HCT116 (cell line): ENCODE measurements at regions not wholly inside any gene's neighbourhood (a gene's known extent, or its start where the extent isn't known, plus 50 kb on each side); places are given as distances from the start of the nearest gene placed in this dataset.

Source experiments
- ATAC-seq: fragments of 200-7000 bp; cut with Tn5 transposase; 2 replicates; pipeline ENCODE4 v1.9.1; 2020; ENCODE audit warnings: mild to moderate bottlenecking, moderate library complexity
- BruUV-seq: library from RNA; stranded (reverse); fragments of 400-500 nt; replicated peaks from 2 replicates; lab custom pipeline; 2021; lab: Mats Ljungman, UMichigan
- CTCF ChIA-PET: fragments of 300-600 bp; sonication (Branson Sonifier 250); formaldehyde crosslinking; loops from one replicate; lab custom pipeline; 2021; ENCODE audit warnings: antibody characterized with exemption; lab: Charles Lee
- POLR2A ChIA-PET: fragments of 300-600, 350-600 bp; sonication (Branson Sonifier 250); formaldehyde crosslinking; loops from one replicate; lab custom pipeline; 2021; ENCODE audit warnings: antibody characterized with exemption; lab: Charles Lee
- RAD21 ChIA-PET, 2 experiments: fragments of 300-600 bp; sonication (Branson Sonifier 250); formaldehyde crosslinking; loops; one replicate each; lab custom pipeline; 2023; ENCODE audit warnings: low total read pairs in 2 of 2; ENCODE audit not compliant: uncharacterized antibody in 2 of 2, unreplicated experiment in 2 of 2, low non-redundant PET in 1 of 2; lab: Charles Lee
- DNase-seq: peaks from one replicate; pipeline ENCODE4 v3.0.0-alpha.2; 2010; ENCODE audit warnings: low read depth, low spot score
- H2AFZ ChIP-seq: fragments of 200-600 bp; shearing (Covaris generic), sonication (generic); 2 replicates; pipeline ENCODE4 v1.6.1; 2017; ENCODE audit warnings: low read depth, mixed run types, mixed read lengths, antibody characterized with exemption, low read length; ENCODE audit not compliant: poor library complexity, severe bottlenecking
- H3K27ac ChIP-seq: 2 replicates; pipeline ENCODE4 v1.5.1; 2012; ENCODE audit warnings: low read depth, low read length
- H3K27me3 ChIP-seq: fragments of 200-600 bp; sonication (generic); 2 replicates; pipeline ENCODE4 v1.6.1; 2016; ENCODE audit warnings: mixed run types, low read length, mixed read lengths; ENCODE audit not compliant: insufficient read depth
- H3K36me3 ChIP-seq, 2 experiments: fragments of 200-500 bp in 1 of 2; fragments of 200-600 bp in 1 of 2; sonication (Bioruptor generic) in 1 of 2; sonication (generic) in 1 of 2; 2 replicates each; pipeline versions ENCODE4 v1.5.1 to v1.6.1; 2014 to 2016; ENCODE audit warnings: low read length in 2 of 2, inconsistent platforms in 1 of 2, mixed read lengths in 1 of 2, mixed run types in 1 of 2; ENCODE audit not compliant: insufficient read depth in 2 of 2, control insufficient read depth in 1 of 2
- H3K4me1 ChIP-seq, 2 experiments: fragments of 200-600 bp in 1 of 2; sonication (generic) in 1 of 2; 2 replicates each; pipeline versions ENCODE4 v1.5.1 to v1.6.1; 2012 to 2017; ENCODE audit warnings: low read length in 2 of 2, inconsistent platforms in 1 of 2, mild to moderate bottlenecking in 1 of 2, mixed read lengths in 1 of 2, mixed run types in 1 of 2, moderate library complexity in 1 of 2; ENCODE audit not compliant: insufficient read depth in 2 of 2, control insufficient read depth in 1 of 2
- H3K4me2 ChIP-seq: fragments of 200-600 bp; sonication (generic); 2 replicates; pipeline ENCODE4 v1.6.1; 2017; ENCODE audit warnings: mixed run types, low read length, mixed read lengths
- H3K4me3 ChIP-seq, 2 experiments: fragments of 200-600 bp in 1 of 2; sonication (generic) in 1 of 2; replicated peaks in 1 of 2; 2 replicates each; pipeline ENCODE4 v1.5.1; 2011 to 2016; ENCODE audit warnings: low read length in 2 of 2, control low read depth in 1 of 2, low read depth in 1 of 2, mild to moderate bottlenecking in 1 of 2, mixed read lengths in 1 of 2, mixed run types in 1 of 2
- H3K79me2 ChIP-seq: fragments of 200-600 bp; sonication (generic); 2 replicates; pipeline ENCODE4 v1.6.1; 2017; ENCODE audit warnings: mild to moderate bottlenecking, mixed run types, low read length, moderate library complexity, mixed read lengths; ENCODE audit not compliant: insufficient read depth
- H3K9ac ChIP-seq: fragments of 200-600 bp; sonication (generic); 2 replicates; pipeline ENCODE4 v1.6.1; 2016; ENCODE audit warnings: low read length, mixed read lengths
- H3K9me2 ChIP-seq: fragments of 200-600 bp; sonication (generic), shearing (Covaris generic); 2 replicates; pipeline ENCODE4 v1.6.1; 2017; ENCODE audit warnings: mixed run types, mild to moderate bottlenecking, moderate library complexity; ENCODE audit not compliant: insufficient read depth
- H3K9me3 ChIP-seq, 2 experiments: fragments of 200-500 bp in 1 of 2; fragments of 200-600 bp in 1 of 2; sonication (Bioruptor generic) in 1 of 2; sonication (generic) in 1 of 2; 2 replicates each; pipeline ENCODE4 v1.6.1; 2014 to 2017; ENCODE audit warnings: low read length in 2 of 2, mixed read lengths in 2 of 2, inconsistent platforms in 1 of 2, low read depth in 1 of 2, mild to moderate bottlenecking in 1 of 2, mixed run types in 1 of 2, moderate library complexity in 1 of 2; ENCODE audit not compliant: control insufficient read depth in 1 of 2, insufficient read depth in 1 of 2
- H4K20me1 ChIP-seq: fragments of 200-600 bp; sonication (generic), shearing (Covaris generic); 2 replicates; pipeline ENCODE4 v1.6.1; 2017; ENCODE audit warnings: mixed run types, mild to moderate bottlenecking, moderate library complexity; ENCODE audit not compliant: insufficient read depth
- CEBPB ChIP-seq: IDR thresholded peaks from 2 replicates; pipeline ENCODE4 v1.6.1; 2012; ENCODE audit warnings: low read depth
- EGR1 ChIP-seq: IDR thresholded peaks from 2 replicates; pipeline ENCODE4 v1.6.1; 2012; ENCODE audit warnings: low read depth
- ELF1 ChIP-seq: IDR thresholded peaks from 2 replicates; pipeline ENCODE4 v1.6.1; 2012; ENCODE audit warnings: low read depth, borderline replicate concordance
- EZH2 ChIP-seq: fragments of 200-600 bp; sonication (generic); IDR thresholded peaks from 2 replicates; pipeline ENCODE4 v1.6.1; 2017; ENCODE audit warnings: antibody characterized with exemption, mixed run types
- EZH2phosphoT487 ChIP-seq: fragments of 200-600 bp; IDR thresholded peaks from 2 replicates; pipeline ENCODE4 v1.6.1; 2018; ENCODE audit warnings: antibody characterized with exemption, borderline replicate concordance
- FOSL1 ChIP-seq: IDR thresholded peaks from 2 replicates; pipeline ENCODE4 v1.6.1; 2012; ENCODE audit warnings: low read depth
- POLR2A ChIP-seq: IDR thresholded peaks from 2 replicates; pipeline ENCODE4 v1.7.0; 2011; ENCODE audit warnings: borderline replicate concordance; ENCODE audit not compliant: insufficient read depth, insufficient read length; ENCODE audit errors: extremely low read depth
- POLR2AphosphoS5 ChIP-seq: IDR thresholded peaks from 2 replicates; pipeline ENCODE4 v1.6.1; 2011; ENCODE audit warnings: mild to moderate bottlenecking, low read depth, low read length, moderate library complexity
- RAD21 ChIP-seq: IDR thresholded peaks from 2 replicates; pipeline ENCODE4 v1.6.1; 2012; ENCODE audit warnings: low read depth, mild to moderate bottlenecking
- SIN3A ChIP-seq: IDR thresholded peaks from 2 replicates; pipeline ENCODE4 v1.6.1; 2012; ENCODE audit warnings: low read depth
- SP1 ChIP-seq: IDR thresholded peaks from 2 replicates; pipeline ENCODE4 v1.6.1; 2012; ENCODE audit warnings: low read depth
- SRF ChIP-seq: IDR thresholded peaks from 2 replicates; pipeline ENCODE4 v1.6.1; 2012; ENCODE audit warnings: low read depth
- TCF7L2 ChIP-seq: IDR thresholded peaks from 2 replicates; pipeline ENCODE4 v1.7.0; 2011; ENCODE audit warnings: borderline replicate concordance, inconsistent platforms; ENCODE audit not compliant: insufficient read depth, insufficient read length; ENCODE audit errors: extremely low read depth
- YY1 ChIP-seq: IDR thresholded peaks from 2 replicates; pipeline ENCODE4 v1.6.1; 2011; ENCODE audit warnings: low read length, low read depth, moderate library complexity, mild to moderate bottlenecking; ENCODE audit not compliant: insufficient replicate concordance; ENCODE audit errors: extremely low read depth
- ZNF274 ChIP-seq: fragments of 200-500 bp; sonication (Bioruptor generic); IDR thresholded peaks from 2 replicates; pipeline ENCODE4 v1.6.1; 2014; ENCODE audit warnings: mild to moderate bottlenecking, low read depth, low read length, inconsistent platforms
- intact Hi-C: fragments of 100-400 bp; cut with micrococcal nuclease; formaldehyde crosslinking; loops from 2 replicates; pipeline ENCODE4 v1.10.0; 2022
- TF ChIP-seq, protein P1 (sequence below): IDR thresholded peaks from 2 replicates; pipeline ENCODE4 v1.6.1; 2011; ENCODE audit warnings: mild to moderate bottlenecking, low read length, moderate library complexity; ENCODE audit not compliant: insufficient replicate concordance; ENCODE audit errors: extremely low read depth
- TF ChIP-seq, protein P2 (sequence below), 3 experiments: fragments of 200-600 bp in 1 of 3; sonication (generic) in 1 of 3; IDR thresholded peaks in 2 of 3; conservative IDR thresholded peaks in 1 of 3; 2 replicates each; pipeline ENCODE4 v1.5.1; 2012 to 2017; ENCODE audit warnings: low read depth in 2 of 3, low read length in 2 of 3, antibody characterized with exemption in 1 of 3, borderline replicate concordance in 1 of 3, control low read depth in 1 of 3, mild to moderate bottlenecking in 1 of 3, mixed read lengths in 1 of 3, mixed run types in 1 of 3, moderate library complexity in 1 of 3; ENCODE audit not compliant: insufficient read depth in 1 of 3
- TF ChIP-seq, protein P3 (sequence below): IDR thresholded peaks from 2 replicates; pipeline ENCODE4 v1.6.1; 2012

DNA sequence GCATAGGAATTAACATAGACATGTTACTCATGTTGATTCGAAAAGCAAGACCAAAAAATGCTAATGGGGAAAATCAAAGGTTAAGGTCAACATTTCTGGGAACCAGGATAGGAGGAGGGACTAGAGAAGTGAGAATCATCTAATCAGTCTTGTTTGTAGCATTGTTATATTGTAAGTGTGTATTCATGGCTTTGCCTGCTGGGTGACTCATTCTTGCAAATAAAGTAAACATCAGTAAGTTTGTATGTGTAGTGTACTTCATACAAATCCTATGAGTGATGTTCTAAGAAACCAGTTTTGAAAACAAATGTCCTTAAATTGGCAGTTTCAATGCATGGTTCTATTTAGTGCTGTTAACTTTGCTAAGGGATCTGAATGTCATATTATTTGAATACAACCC lies 79.0 kb upstream of the TMEM252 start:
- Histone ChIP-seq H3K27ac (no peak overlapping the region), H3K27me3 (peaks cover 3% of the 10 kb centered on the region), H3K9me3 (no peaks in the 10 kb centered on the region; a peak in 1 of 4 replicates), H2AFZ (no peak overlapping the region), H3K9ac (no peak overlapping the region), H4K20me1 (no peaks in the 10 kb centered on the region), H3K4me2 (no peak overlapping the region), H3K4me3 (no peak overlapping the region), H3K36me3 (no peaks in the 10 kb centered on the region), H3K79me2 (no peaks in the 10 kb centered on the region), H3K9me2 (no peaks in the 10 kb centered on the region), H3K4me1 (no peaks in the 10 kb centered on the region)
- ChIA-PET CTCF (no interaction called here), POLR2A (no interaction called here), RAD21 (no interaction called here)
- TF ChIP-seq EZH2phosphoT487 (no peak), CEBPB (no peak), EZH2 (no peak), ELF1 (no peak), POLR2A (no peak), SRF (no peak), ZNF274 (no peak), TCF7L2 (no peak), FOSL1 (no peak), EGR1 (no peak), RAD21 (no peak), POLR2AphosphoS5 (no peak), SP1 (no peak), SIN3A (no peak), YY1 (no peak)
- TF ChIP-seq, protein P1, sequence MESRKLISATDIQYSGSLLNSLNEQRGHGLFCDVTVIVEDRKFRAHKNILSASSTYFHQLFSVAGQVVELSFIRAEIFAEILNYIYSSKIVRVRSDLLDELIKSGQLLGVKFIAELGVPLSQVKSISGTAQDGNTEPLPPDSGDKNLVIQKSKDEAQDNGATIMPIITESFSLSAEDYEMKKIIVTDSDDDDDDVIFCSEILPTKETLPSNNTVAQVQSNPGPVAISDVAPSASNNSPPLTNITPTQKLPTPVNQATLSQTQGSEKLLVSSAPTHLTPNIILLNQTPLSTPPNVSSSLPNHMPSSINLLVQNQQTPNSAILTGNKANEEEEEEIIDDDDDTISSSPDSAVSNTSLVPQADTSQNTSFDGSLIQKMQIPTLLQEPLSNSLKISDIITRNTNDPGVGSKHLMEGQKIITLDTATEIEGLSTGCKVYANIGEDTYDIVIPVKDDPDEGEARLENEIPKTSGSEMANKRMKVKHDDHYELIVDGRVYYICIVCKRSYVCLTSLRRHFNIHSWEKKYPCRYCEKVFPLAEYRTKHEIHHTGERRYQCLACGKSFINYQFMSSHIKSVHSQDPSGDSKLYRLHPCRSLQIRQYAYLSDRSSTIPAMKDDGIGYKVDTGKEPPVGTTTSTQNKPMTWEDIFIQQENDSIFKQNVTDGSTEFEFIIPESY, result no peak
- TF ChIP-seq, protein P2, sequence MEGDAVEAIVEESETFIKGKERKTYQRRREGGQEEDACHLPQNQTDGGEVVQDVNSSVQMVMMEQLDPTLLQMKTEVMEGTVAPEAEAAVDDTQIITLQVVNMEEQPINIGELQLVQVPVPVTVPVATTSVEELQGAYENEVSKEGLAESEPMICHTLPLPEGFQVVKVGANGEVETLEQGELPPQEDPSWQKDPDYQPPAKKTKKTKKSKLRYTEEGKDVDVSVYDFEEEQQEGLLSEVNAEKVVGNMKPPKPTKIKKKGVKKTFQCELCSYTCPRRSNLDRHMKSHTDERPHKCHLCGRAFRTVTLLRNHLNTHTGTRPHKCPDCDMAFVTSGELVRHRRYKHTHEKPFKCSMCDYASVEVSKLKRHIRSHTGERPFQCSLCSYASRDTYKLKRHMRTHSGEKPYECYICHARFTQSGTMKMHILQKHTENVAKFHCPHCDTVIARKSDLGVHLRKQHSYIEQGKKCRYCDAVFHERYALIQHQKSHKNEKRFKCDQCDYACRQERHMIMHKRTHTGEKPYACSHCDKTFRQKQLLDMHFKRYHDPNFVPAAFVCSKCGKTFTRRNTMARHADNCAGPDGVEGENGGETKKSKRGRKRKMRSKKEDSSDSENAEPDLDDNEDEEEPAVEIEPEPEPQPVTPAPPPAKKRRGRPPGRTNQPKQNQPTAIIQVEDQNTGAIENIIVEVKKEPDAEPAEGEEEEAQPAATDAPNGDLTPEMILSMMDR (IDR thresholded peaks at IDR 0.05 in 2 of 3, conservative IDR thresholded peaks at IDR 0.05 in 1 of 3; ENCODE audit: borderline replicate concordance in 1 of 3, insufficient read depth in 1 of 3, low read depth in 2 of 3, low read length in 2 of 3), result no peak
- TF ChIP-seq, protein P3, sequence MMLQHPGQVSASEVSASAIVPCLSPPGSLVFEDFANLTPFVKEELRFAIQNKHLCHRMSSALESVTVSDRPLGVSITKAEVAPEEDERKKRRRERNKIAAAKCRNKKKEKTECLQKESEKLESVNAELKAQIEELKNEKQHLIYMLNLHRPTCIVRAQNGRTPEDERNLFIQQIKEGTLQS, result no peak
- ATAC-seq, result no peak
- DNase-seq, result no peak
- intact Hi-C loops, result no loop called here
- BruUV-seq, result no TSS peak
